ENCODE measurements at regions not wholly inside any gene's neighbourhood (a gene's known extent, or its start where the extent isn't known, plus 50 kb on each side); places are given as distances from the start of the nearest gene placed in this dataset.
A peak's percentile ranks its signal among the peaks of the same experiment; 100 is the strongest.

DNA sequence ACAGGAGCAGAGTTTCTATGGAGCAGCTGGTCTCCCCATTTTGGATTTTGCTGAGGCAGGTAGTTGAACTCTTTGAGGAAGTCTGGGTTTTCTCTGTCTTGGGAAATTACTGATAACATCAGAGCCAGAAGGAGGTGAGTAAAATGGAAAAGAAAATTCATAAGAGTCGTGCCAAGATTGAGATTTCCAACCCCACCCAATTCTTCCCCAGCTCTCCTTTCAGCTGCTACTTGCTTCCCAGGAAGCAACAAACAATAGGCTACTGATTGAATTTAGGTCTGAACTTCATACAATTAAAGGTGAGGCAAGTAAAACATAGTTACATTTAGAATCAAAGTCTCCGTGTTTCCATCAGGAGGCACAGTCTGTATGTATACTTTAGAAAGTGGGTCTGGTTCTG lies 54.6 kb upstream of the EOLA2 start:
- DNase-seq (ENCODE audit: low read depth), result no peak

DNA sequence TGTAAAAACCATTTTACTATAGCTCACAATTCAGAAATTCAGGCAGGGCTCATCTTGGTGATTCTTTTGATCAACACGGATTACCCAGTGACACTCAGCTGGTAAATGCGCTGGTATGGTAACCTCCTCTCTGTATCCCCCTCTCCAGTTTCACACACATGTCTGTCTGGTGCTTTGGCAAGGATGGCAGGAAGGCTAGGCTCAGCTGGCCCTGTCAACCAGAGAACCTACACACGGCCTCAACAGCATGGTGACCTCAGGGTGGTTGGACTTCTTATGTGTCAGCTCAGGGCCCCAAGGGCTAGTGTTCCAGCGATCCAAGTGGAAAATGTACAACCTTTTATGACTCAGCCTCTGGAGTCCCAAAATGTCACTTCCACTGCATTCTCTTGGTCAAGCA lies 55.7 kb upstream of the EOLA2 start:
- DNase-seq (ENCODE audit: low read depth), result no peak

DNA sequence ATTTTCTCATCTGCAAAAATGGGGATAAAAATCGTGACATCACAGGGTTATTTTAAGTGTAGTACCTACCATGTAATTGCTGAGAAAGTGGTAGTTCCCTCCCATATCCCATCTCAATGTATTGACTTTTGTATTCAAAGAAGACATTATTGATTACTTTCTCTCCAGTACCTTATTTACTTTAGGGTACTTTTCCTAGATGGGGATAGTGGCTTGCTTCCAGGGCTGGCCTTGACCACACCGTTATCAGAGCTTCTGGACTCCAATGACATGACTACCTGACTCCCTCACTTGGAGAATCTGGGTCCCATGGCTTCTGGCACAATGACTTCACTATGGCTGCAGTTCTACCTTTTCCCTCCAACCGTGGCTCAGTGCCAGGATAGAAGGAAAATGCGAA lies 58.2 kb upstream of the EOLA2 start:
- DNase-seq (ENCODE audit: low read depth), result no peak

DNA sequence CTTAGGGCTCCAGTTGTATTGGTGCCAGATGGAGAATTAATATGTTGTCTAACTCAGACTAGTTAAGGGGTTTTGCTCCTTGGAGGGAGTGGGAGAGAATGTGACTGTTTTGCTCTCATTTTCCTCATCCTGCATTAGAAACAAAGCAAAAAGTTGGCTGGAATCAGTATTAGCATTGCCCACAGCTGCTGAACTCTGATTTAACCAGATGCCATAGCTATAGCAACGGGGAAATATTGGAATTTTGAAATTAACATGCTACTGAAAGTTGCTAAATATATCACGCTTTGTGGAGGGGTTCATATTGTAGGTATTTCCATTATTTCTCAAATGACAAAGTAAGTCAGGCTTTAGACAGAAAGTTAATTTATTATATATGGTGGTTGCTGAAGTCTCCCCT lies 66.7 kb upstream of the EOLA2 start:
- no peak for DNase-seq (ENCODE audit: low read depth)

DNA sequence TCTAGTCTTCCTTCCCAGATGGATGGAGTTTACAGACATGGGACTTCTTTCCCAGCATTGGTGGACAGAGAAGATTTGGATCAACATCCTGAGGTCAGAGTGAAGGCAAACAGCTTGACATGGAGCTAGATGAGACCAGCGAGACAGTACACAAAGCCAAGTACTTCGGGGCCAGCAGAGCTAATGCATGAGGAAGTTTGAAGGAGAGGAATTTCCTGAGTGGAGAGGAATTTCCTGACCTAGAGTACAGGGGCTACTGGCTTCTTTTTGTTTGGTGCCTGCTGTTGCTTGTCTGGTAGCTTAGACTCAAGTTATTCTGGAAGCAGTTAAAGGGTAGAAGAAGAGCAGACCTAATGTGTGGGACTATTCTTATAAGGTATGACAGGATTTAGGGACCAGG lies 69.1 kb upstream of the EOLA2 start:
- DNase-seq (ENCODE audit: low read depth), result no peak

DNA sequence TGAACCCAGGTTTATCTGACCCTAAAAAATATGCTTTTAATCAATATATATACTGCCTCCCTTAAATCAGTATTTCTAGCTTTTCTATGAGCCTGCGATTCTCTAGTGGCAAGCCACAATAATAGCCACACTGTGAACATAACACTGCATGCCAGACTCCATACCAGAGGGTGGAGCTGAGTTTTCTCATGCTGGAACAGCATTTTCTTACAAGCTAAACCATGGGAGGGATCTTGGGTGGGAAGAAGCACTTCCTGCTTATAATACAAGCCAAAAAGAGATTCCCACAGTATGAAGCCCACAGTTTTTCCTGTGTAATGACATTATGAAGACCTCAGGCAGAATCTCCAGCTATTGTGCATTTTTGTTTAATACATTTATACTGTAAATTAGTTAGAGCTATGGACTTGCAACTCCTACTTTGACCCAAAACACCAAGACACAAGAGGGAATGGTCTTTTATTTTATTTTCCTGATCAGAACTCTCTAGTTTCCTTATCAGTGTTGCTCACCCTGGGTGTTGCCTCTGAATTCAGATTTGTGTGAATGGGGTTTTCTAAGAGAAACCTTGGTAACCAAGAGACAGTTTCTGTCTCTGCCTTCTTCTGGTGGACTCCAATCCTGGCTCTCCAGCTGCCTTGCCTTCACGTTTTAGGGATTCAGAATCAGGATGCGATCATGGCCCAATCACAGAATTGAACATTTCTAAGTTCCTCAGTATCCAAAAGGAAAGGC lies 74.5 kb upstream of the EOLA2 start:
- no peak for DNase-seq (ENCODE audit: low read depth)

DNA sequence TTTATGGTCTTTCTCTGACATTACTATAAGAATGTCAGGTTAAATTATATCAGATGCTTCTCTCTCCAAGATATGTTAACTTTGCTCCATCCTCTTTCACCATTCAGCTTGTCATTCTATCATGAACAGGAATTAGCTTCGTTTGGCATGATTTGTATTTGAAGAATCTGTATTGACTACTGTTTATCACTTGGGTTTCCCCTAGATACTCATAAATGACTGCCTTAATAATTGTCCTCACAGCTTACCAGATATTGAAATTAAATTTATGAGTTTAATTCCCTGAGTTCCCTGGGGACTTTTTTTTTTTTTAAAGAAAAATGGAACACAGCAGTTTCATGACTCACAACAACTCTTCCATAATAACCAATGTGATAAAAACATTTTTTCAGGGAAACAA lies 76.2 kb upstream of the EOLA2 start:
- no peak for DNase-seq (ENCODE audit: low read depth)

DNA sequence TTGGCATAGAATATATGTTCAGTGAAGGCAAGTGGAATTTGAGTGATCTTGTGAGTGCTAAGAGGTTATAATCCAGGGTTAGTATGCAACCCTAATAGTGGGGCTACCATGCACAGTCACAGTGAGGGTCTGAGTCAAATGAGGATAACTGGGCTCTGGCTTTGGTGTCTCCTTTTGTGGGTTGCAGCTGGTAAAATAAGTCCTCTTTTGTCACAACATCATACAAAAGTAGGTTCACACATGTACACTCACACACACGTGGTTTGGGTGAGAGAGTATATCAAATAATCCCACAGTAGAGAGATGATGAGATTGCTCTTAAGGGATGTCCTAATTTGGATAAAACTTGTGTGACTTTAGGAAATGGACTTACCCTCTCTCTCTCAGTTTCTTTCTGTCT lies 79.6 kb upstream of the EOLA2 start:
- DNase-seq (ENCODE audit: low read depth), result no peak

DNA sequence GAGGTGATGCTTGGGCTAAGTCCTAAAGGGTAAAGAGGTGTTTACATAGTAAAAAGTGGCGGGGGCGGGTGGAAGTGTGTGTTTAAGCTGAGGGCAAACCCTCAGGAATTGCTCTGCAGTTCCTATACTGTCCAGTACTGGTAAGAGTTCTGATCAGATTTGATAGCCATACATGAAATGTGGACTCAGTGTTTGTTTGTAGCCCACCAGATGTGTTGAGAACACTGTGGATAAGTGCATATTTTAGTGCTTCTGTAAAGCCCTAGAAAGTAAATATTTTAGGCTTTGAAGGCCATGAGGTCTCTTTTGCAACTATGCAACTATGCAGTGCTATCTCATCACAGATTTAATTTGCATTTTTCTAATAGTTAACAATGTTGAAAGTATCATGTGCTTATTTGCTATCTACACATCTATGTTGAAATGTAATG lies 80.7 kb upstream of the EOLA2 start:
- no peak for DNase-seq (ENCODE audit: low read depth)

DNA sequence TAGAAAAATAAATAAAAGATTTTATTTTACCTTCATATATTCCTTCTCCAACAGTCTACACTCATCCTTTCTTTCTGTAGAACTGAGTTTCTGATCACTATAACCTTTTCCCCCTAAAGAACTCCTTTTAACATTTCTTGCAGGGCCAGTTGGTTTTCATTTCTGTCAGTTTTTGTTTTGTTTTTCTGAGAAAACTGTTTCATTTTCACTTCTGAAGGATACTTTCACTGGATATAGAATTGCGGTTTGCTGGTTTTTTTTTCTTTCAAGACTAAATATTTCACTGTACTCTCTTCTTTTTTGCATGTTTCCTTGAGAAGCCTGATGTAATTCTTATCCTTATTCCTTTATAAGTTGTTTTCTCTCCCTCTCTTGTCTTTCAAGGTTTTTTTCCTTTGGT lies 90.4 kb upstream of the EOLA2 start:
- no peak for DNase-seq (ENCODE audit: low read depth)

DNA sequence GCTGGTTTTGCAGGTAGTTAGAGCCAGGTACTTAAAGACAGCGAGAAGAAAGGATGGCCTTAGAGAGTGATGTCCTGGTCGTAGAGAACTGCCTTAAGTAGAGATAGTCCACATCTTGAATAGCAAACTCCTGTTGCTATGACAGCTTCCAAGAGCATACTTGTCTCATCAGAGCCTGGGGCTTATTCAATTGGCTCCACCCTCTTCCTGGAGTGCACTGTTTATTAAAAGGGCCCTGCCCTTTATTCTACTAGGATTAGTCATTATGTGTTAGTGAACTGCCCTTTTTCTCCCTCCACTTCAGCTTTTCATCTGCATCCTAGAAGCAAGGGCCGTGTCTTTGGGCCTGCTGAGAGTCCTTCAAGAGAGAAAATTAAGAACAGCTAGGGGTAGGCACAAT lies 94.5 kb upstream of the EOLA2 start:
- peak; percentile 39 for DNase-seq (ENCODE audit: low read depth)

DNA sequence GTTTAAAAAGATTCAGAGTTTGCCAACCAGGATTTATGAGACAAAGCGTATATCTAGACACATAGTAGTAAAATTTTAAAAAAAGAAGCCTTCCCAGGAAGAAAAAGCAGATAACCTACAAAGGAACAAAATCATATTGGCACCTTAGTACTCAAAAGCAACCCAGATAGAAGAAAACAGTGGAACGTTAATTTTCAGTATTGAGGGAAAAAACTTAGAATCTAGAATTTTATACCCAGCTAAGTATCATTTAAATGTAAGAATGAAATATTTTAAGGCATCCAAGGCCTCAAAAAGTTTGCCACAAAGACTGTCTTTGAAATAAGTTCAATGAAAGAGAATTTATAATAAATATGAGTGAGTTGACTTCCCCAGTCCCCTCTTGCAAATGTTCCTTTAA lies 96.5 kb upstream of the EOLA2 start:
- no peak for DNase-seq (ENCODE audit: low read depth)

DNA sequence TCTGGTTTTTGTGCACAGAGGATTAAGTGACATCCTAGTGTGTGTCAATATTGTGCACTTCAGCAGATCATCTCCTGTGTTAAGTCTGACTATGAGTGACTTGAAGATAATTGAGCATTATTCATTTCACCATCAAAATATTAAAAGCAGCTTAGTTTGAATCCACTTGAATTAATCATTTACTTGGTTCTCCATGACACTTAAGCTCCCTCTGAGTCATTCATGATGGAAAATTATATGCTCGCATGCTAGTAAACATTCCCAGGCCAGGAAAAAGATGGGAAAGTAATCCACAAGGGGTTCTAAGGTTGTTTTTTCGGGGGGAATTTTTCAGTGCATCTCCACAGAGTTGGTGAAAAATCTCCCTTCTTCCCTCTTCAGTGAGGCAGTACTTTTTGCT lies 97.2 kb upstream of the EOLA2 start:
- DNase-seq (ENCODE audit: low read depth), result peak; percentile 7

DNA sequence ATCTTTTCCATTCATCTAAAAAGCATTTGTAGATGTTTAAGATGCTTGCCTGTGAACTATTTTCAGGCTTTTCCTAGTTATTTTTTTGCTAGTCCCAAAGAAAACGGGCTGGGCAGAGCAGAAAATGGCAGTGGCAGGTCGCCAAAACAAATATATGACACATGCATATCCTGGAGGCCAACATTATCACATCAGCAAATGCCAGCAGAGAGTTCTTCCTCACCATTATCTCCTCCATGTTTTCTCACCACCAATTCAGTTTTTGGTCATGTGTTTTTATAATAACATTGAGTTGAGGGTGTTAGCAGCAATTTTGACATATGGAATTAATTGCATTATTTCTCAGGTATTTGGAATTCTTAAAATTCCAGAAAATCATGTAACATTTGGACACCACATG lies 97.9 kb upstream of the EOLA2 start:
- peak; percentile 68 for DNase-seq (ENCODE audit: low read depth)

DNA sequence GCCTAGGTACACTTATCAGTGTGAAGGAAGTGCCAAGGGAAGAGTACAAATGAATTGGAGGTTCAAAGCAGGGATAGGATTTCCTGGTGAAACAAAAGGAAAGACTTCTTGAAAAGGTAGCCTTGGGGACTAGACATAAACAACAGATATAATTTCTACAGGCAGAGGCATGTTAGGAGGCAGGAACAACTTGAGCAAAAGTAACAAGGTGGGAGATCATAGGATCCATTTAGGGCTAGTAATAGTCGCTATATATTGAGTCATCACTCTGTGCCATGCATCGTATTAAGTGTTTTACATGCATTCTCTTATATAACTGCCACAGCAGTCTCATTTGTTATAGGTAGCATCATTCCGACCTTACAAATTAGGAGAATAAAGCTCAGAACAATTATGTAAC lies 98.3 kb upstream of the EOLA2 start:
- no peak for DNase-seq (ENCODE audit: low read depth)

DNA sequence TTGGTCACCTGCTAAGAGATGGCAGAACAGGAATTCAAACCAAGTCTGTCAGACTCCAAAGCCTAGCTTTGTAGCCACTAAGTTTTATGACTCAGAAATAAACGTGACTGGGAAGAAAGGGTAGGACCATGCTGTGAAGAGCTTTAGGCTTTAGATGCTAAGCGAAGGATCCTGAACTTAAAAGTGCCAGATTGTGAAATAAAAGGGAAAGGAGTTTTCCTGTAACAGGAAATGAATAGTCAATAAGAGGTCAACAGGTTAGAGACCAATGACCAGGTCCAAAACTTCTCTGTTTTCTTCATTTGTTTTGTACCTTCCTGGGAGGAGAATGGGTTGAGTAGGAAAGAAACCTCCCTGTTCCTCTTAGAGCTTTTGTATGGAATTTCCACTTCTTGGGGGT lies 98.8 kb upstream of the EOLA2 start:
- DNase-seq (ENCODE audit: low read depth), result no peak

DNA sequence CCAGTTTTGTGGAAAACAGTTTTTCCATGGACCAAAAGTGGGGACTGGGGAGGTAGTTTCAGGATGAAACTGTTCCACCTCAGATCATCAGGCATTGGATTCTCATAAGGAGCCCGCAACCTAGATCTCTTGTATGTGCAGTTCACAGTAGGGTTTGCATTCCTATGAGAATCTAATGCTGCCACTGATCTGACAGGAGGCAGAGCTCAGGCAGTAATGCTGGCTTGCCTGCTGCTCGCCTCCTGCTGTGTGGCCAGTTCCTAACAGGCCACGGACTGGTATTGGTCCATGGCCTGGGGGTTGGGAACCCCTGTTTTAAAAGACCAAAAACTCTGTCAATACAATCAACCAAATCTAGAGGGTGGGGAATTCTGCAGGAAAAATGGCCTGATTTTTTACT lies 100.0 kb upstream of the EOLA2 start:
- DNase-seq (ENCODE audit: low read depth), result peak; percentile 6

DNA sequence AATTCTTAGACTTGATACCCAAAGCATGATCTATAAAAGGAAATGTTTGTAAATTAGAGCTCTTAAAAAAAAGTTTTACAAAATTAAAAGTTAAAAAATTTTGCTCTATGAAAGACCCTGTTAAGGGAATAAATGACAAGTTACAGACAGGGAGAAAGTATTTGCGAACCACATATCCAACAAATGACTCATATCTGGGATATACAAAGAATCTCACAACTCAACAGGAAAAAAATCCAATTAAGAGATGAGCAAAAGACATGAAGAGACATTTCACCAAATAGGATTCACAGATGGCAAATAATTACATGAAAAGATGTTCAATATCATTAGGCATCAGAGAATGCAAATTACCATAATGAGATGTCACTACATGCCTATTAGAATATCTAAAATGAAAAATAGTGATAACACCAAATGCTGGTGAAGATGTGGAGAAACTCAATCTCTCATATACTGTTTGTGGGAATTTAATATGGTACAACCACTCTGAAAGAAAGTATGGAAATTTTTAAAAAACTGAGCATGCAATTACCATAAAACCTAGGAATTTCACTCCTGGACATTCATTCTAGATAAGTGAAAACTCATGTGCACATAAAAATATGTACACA lies 100.8 kb upstream of the EOLA2 start:
- DNase-seq (ENCODE audit: low read depth), result no peak

DNA sequence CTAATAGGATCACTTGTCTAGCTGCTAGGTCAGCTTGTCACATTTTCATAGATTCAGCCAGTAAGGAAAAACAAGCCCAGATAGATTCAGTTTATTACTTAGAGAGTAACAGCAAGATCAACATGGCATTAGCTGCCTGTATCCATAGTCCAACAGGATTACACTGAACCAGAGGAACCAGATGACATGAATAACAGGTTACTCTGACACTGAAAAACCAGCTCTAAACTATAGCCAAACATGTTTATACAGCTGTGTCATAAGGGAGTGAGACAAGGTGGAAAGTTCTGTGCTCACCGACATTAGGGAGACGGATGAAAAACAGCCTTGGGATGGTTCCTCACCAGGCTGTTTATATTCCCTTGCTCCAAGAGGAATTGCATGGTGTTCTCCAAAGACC lies 102.9 kb upstream of the EOLA2 start:
- no peak for DNase-seq (ENCODE audit: low read depth)

DNA sequence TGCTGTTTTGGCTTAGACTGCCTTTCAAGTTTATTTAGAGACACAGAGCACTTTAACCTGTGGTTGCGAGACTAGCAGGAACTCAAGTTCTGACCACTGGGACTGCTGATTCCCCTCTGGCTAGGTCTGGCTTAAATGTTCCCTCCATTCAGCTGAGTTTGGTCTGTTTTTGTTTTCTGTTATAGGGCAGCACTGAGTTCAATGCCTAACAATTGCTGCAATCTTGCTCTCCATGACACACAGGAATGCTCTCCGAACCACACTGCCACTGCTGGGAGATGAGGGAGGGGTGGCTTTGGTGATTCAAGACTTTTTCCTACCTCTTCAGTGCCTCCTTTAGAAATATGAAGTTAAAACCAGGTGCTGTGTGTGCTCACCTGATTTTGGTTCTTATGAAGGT lies 106.3 kb upstream of the EOLA2 start:
- no peak for DNase-seq (ENCODE audit: low read depth)

DNA sequence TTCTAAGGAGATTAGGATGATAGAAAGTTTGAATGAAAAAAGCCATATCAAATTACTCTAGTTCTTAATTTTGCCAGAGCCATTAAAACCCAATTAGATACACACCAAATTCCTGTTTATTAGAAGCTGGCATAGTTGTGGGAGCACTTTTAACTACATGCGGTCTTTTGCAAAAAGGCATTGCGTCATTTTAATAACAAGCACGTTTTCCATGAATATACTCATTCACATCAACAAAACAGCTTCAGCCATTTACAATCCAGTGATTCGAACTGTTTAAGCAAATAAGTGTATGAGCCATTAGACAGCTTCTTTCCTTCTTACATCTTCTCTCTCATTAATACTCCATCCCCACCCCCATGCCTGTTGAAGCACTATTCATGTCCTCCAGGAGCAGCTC lies 109.5 kb upstream of the EOLA2 start:
- no peak for DNase-seq (ENCODE audit: low read depth)

DNA sequence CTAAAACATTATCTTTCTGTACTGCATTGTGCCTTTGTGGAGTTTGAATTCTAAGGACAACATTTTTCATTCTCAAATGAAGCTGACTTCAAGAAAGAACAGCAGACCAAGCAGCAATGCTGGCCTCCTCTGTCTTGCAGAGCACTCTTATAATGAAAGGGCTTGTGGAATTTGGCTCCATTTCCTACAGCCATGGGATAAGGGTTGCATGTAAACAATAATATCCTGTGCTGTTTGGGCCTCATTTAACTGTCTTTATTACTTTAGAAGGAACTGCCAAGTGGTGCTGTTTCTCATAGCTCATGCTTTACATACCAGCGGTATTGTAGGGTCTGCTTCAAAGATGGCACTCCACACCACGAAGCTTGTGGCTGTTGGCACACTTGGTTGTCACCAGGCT lies 111.4 kb upstream of the EOLA2 start:
- no peak for DNase-seq (ENCODE audit: low read depth)

DNA sequence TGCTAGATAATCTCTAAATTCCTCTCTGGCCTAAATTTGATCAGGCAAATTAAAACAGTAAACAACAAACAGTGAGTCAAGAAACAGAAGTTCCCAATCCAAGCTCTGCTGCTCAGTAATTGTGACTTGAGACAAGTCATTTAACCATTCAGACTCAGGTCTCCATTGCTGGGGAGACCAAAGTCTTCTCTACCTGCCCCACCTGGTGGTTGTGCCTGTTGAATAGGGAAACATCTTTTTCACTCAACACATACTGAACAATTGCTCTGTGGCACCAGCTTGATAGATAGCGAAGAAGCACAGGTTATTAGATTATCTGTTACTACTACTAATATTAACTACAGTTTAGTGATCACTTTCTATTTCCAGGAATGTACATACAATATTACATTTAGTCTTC lies 112.1 kb upstream of the EOLA2 start:
- DNase-seq (ENCODE audit: low read depth), result no peak

DNA sequence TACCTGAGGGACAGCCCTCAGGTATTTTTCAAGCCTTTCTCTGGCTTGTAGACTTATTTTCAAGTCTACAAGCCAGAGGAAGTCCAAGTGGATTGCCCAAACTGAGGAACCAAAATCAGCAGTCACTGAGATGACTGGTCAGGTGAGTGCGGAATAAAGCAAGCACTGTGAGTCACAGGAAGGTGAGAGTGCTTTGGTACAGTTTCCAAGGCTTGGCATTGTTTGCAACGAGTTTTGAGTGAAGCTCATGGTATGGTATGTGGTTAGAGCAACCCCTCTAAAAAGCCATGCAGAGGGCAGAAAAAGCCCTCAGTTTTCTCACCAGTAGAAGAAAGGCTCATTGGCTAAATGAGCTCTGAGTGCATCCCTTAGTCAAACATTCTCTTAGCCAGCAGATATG lies 112.8 kb upstream of the EOLA2 start:
- no peak for DNase-seq (ENCODE audit: low read depth)

All from Daoy (cell line).